Skin epidermis (tissue), 12 donors: ENCODE measurements at regions not wholly inside any gene's neighbourhood (a gene's known extent, or its start where the extent isn't known, plus 50 kb on each side); places are given as distances from the start of the nearest gene placed in this dataset.

Experiments
- H3K27ac ChIP-seq, 21 experiments: fragments of 200-600 bp; sonication (generic) in 11 of 21; one replicate each; pipeline ENCODE4 v1.5.0; 2020; ENCODE audit warnings: mild to moderate bottlenecking in 3 of 21, inconsistent platforms in 2 of 21, moderate library complexity in 2 of 21
- H3K4me3 ChIP-seq, 7 experiments: fragments of 200-600 bp; sonication (generic) in 2 of 7; one replicate each; pipeline ENCODE4 v1.5.0; 2020; ENCODE audit warnings: inconsistent platforms in 2 of 7, mild to moderate bottlenecking in 2 of 7, moderate library complexity in 1 of 7

- Histone ChIP-seq H3K27ac (no peak overlapping the region), H3K4me3 (no peak overlapping the region)
These were observed 416.7 kb downstream of the LRRIQ3 start for GRCh38 chr1:73781251-73781650.

- Histone ChIP-seq H3K27ac (no peak overlapping the region), H3K4me3 (no peak overlapping the region)
These were observed 419.5 kb downstream of the LRRIQ3 start for GRCh38 chr1:73778471-73778870.

- no peak overlapping the region for H3K27ac ChIP-seq
These were observed 422.1 kb downstream of the LRRIQ3 start for GRCh38 chr1:73775896-73776295.

DNA sequence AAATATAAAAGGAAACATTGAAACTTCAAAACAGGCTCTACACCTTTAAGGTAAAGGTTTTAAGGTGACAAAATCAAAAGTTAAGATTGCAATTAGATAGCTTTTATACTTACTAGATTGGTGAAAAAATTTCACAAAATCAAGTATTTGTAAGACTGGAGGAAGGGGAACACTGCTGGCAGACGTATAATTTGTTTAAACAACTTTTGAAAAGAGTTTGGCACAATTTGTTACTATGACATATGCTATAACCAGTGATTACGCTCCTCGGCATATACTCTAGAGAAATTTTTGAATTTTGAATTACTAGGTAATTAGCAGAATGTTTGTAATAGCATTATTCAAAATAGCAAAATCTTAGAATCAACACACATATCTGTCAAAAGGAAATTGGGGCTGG is 425.0 kb downstream of the LRRIQ3 start:
- H3K27ac ChIP-seq = no peak overlapping the region
- no peak overlapping the region for H3K4me3 ChIP-seq

More at GRCh38 chr1:73775896-73776295, 422.1 kb downstream of the LRRIQ3 start:
- no peak overlapping the region for H3K4me3 ChIP-seq

DNA sequence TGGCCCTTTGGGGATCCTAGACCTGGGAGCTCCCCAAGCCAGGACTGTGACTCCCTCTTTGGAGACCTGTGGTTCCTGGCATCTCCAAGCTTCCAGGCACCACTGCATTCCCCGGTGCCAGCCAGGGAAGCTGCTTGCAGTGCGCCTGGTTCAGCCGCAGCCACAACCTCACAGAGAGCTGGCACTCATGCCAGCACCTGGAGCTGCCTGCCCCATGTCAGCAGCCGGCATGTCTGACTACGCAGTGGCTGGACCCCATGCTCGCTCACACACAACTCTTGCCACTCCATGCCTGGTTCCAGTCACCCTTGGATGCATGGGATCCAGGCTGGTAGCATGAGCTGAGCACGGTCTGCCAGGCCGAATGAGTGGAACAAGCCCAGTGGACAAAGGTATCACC is 426.6 kb downstream of the LRRIQ3 start:
- no peak overlapping the region for H3K27ac ChIP-seq
- no peak overlapping the region for H3K4me3 ChIP-seq

DNA sequence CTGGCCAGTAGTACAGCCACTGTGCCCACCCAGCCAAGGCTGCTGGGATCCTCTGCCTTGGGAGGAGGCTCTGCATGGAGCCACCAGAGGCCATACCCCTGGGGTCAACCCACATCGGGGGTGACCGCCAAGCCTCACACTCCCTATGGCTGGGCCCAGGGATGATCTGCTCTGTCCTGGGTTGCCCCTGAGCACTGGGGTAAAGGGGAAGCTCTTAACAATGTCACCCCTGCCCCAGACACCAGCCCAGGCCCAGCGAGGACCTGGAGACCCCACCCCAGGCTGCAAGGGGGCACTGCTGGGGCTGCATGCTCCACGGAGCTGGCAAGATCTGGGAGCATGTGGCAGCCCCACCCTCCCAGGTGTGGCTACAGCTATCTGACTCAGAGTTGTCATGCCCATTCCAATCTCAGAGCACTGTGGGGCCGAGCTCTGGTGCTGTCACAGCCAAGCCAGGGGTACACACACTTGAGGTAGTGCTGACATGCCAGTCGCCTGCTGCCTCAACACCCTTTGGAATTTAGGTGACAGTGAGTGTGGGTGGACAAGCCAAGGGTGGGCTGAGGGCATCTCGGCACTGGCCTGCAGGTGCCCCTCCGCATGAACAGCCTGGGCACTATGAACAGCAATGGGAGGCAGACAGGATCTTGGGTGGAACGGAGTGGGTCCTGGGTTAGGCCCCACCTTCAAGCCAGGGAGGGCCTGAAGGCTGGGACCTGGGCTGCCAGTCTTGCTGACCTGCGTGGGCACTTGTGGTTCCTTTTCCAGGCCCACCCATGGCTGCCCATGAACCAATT is 427.7 kb downstream of the LRRIQ3 start:
- no peak overlapping the region for H3K27ac ChIP-seq
- no peak overlapping the region for H3K4me3 ChIP-seq

DNA sequence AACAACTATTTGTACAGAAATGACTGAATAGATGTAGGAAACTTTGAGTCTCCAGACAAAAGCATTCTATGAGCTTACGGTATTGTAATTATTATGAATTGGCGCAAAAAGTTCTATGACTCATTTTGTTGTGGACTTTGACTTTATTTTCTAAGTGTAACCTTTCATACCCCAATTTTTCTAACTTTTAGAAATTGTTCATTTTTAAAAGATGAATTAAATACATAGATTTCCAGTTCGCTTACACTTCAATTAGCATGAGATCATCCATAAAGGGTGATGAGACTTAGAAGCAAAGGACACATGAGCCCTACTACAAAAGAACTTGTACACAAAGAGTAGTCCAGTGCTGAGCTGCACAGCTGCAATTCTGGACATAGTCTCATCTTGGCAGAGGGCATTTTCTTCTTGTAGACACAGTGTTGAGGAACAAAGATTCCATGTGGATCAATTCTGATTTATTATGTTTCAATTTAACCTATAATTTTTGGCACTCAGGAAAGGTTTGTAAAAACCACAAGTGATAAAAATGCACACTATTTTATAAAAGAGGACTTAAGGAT is 431.1 kb downstream of the LRRIQ3 start:
- no peak overlapping the region for H3K4me3 ChIP-seq
- H3K27ac ChIP-seq = no peak overlapping the region

DNA sequence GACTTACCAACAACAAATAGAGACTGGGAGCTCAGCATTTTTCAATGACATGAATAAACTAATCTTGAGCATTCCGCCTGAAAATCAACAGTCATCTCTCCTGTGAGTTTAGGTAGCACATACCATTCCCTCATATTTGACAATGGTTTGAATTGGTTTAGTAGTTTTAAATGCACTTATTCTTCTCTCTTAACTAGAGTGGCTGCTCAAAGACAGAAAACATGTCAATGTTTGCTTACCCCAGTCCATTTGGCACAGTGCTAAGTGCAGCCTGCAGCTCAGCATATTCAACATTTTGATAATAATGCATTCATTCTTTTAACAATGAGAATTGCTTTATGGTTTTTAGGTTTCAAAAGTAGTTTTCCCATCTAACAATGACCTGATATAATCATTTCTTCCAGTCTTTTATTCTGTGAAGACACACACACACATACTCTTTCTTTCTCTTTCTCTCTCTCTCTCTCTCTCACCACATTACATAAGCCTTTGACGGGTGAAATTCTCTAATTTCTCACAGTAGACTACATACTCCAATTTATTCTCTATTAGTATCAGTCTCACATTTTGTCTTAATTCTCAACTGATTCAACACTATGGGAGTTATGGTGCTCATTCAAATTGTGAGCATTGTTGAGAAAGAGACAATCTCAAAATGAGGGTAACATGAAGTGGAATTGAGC is 432.3 kb downstream of the LRRIQ3 start:
- no peak overlapping the region for H3K4me3 ChIP-seq
- no peak overlapping the region for H3K27ac ChIP-seq

DNA sequence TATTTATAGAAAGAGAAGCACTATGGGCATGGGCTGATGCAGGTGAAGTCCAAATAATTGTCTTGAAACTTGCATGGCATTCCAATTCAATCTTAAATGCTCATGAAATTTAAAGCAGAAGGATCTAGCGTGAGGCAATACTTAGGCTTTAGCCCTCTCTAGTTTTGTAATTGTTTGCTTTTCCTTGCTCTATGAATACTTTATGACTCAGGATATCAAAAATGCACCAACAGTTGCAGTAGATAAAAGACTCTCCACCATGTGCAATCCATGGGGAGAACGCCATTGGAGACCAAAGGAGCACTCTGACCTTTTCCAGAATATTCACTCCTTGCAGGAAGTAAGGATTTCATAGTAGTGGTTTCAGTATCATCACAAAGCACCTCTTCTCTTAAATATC is 436.4 kb downstream of the LRRIQ3 start:
- Histone ChIP-seq H3K4me3 (no peak overlapping the region), H3K27ac (no peak overlapping the region)

GRCh38 chr1:73759011-73759410 is 439.0 kb downstream of the LRRIQ3 start:
- H3K4me3 ChIP-seq = no peak overlapping the region

GRCh38 chr1:73756817-73757216 is 441.2 kb downstream of the LRRIQ3 start:
- no peak overlapping the region for H3K27ac ChIP-seq
- H3K4me3 ChIP-seq = no peak overlapping the region

More at GRCh38 chr1:73759011-73759410, 439.0 kb downstream of the LRRIQ3 start:
- H3K27ac ChIP-seq = no peak overlapping the region

DNA sequence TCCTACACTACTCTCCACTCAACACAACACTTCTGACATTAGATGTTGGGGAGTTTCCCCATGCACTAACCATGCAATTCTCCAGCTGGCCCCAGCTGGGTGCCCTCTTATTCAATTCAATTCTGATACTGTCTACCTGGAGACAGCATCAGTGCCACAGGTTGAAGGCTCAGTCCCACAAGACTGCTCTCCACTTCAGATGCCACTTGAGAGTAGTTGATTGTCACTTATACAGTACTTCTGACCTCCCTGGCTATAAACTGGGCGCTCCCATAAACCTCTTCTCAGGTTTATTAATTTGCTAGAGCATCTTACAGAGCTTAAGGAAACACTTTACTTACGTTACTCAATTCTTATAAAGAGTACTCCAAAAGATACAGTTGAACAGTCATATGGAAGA is 442.3 kb downstream of the LRRIQ3 start:
- Histone ChIP-seq H3K27ac (no peak overlapping the region), H3K4me3 (no peak overlapping the region)

DNA sequence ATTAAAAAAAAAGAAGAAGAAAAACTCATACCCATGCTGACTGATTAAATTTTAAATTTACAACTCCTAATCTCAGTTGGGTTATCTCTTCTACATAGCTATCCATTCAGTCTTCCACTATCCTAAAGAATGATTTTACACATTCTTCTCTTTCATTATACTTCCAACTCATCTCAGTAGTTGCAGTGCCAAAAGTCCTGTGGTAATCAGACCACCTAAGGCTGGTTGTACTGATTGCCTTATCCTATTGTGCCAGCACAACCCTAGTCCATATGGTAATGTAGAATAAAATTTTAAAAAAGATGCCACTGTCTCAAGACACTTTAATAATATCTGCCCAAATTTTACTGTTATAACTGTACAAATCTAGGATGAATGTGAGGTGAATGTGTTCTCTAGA is 448.0 kb downstream of the LRRIQ3 start:
- Histone ChIP-seq H3K4me3 (no peak overlapping the region), H3K27ac (no peak overlapping the region)

DNA sequence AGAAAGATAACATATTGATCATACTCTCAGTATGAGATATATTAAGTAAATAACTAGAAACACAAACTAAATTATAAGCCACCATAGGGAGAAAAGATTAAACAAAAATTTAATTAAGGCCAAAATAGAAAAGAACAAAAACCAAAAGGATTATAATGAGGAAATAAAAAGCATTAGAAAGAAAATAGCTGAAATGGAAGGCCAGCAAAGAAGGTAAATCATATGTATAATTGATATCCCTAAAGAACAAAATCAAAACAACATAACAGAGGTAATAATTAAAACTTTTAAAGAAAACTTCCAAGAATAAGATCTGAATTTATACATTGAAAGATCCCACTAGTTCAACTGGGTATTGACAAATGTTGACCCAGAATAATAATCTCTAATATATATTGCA is 453.0 kb downstream of the LRRIQ3 start:
- H3K4me3 ChIP-seq = no peak overlapping the region
- H3K27ac ChIP-seq = no peak overlapping the region

DNA sequence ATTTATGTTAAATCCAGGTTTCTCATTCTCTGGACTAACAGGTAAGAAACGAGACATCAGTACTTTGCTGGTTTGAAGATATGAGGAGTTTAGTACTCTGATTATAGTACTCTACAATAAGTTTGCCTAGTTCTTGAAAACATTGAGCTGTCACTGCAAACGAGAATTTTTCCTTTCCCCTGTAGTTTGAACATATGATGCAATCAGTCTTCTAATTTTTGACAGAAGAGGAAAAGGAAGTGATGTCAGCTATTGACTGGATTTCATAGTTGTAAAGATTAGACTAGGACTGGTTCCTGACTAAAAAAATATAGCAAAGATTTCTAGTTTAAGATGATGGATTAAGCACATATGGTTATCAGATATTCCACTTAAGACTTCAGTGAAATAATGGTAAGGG is 461.9 kb downstream of the LRRIQ3 start:
- Histone ChIP-seq H3K4me3 (no peak overlapping the region), H3K27ac (no peak overlapping the region)

DNA sequence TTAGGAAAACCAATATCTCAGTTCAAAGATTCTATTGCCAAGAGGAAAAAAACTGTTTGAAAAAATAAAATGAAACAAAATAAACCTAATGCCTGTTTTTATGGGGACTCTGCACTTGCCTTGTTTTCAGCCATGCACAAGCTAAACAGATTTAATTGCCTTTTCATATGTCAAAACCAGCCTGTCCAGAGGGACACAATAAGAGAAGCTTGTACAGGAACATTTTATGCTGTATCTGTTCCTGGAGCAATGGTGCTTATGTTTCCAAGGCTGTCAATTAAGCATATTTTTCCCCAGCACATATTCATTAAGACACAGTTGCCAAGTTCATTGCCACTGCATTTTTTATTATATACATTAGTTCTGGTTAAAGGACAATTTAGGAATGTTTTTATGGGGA is 470.9 kb downstream of the LRRIQ3 start:
- Histone ChIP-seq H3K27ac (no peak overlapping the region), H3K4me3 (no peak overlapping the region)

- no peak overlapping the region for H3K27ac ChIP-seq
- H3K4me3 ChIP-seq = no peak overlapping the region
These were observed 475.9 kb downstream of the LRRIQ3 start for GRCh38 chr1:73722055-73722454.

DNA sequence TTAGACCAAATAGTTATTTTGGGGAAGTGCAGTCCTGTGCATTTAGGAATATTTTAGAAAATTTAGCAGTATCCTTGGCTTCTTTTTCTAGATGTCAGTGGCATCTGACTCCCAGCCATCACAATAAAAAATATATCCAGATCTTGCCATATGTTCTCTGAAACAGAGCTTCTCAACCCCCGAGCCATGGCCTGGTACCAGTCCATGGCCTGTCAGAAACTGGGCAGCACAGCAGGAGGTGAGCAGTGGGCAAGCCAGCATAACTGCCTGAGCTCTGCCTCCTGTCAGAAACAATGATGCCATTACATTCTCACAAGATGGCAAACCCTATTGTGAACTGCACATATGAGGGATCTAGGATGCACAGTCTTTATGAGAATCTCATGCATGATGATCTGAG is 480.0 kb downstream of the LRRIQ3 start:
- Histone ChIP-seq H3K4me3 (no peak overlapping the region), H3K27ac (no peak overlapping the region)

DNA sequence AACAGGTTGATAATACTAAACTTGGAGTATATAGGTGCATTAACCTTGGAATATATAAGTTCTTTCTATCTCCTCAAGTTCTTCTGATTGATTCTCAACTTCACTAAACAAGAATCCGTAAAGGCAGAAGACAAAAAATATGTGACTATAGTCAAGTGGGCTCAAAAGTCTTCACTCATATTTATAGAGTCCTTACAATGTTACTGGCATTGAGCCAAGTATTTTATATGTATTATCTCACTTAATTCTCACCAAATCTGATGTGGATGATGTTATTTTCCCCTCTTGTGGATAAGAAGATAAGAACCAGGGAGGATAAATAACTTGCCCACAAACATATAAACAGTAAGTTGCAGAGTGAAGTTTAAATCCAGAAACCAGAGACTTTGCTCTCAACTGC is 486.9 kb downstream of the LRRIQ3 start:
- Histone ChIP-seq H3K27ac (no peak overlapping the region), H3K4me3 (no peak overlapping the region)

DNA sequence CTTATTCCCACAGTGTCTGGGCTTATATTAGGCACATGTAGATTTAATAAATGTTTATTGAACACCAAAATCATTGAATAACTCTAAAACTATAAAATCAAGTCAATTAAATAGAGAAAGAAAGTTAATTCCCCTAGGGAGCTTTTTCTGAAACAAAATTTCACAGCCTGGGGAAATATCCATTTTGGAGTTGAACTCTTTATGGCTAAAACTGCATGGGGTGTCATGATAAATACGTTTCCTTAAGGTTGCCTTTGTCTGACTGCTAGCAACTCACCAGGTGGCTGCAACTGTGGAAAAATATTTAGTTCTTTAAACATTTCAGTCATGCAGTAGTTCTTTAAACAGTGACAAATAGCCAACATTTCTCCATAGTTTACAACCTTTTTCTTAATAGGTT is 496.1 kb downstream of the LRRIQ3 start:
- H3K4me3 ChIP-seq = no peak overlapping the region

DNA sequence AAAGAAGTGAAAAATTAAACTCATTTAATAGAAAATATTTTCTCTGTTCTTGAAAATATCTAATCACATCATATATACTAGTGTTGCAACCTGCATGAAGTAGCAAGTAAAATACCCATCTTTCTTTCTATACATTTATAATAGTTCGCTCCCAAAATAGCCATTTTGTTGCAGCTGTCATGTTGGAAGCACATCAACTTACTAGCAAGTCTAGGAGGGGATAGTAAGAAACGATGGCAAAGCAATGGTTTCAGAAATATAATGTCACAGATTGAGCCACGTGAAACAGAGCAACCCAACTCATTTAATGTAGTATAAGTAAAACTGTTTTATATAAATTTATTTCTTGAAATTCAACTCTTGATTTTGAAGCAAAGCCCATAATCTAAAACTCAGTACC is 521.8 kb downstream of the LRRIQ3 start:
- H3K27ac ChIP-seq = no peak overlapping the region
- no peak overlapping the region for H3K4me3 ChIP-seq

More for the DNA sequence above, 496.1 kb downstream of the LRRIQ3 start:
- no peak overlapping the region for H3K27ac ChIP-seq
